Sigmoid colon (tissue), 4 donors: ENCODE measurements at regions not wholly inside any gene's neighbourhood (a gene's known extent, or its start where the extent isn't known, plus 50 kb on each side); places are given as distances from the start of the nearest gene placed in this dataset.

Source experiments
- EP300 ChIP-seq, 4 donors: sonication (generic); formaldehyde crosslinking; IDR thresholded peaks; one replicate each; pipeline ENCODE4 v1.6.1; 2017; ENCODE audit warnings: antibody characterized with exemption in 4 of 4
- POLR2A ChIP-seq, 2 donors: fragments of 450-650 bp; IDR thresholded peaks; one replicate each; pipeline ENCODE4 v1.6.1; 2016; ENCODE audit warnings: antibody characterized with exemption in 2 of 2, mild to moderate bottlenecking in 2 of 2, moderate library complexity in 2 of 2
- POLR2AphosphoS5 ChIP-seq, 4 donors: sonication (generic); formaldehyde crosslinking; IDR thresholded peaks; one replicate each; pipeline ENCODE4 v1.6.1; 2017; ENCODE audit warnings: antibody characterized with exemption in 4 of 4
- TF ChIP-seq, protein P1 (sequence below), 4 experiments: fragments of 450-650 bp in 3 of 4; fragments of 200-600 bp in 1 of 4; IDR thresholded peaks; one replicate each; pipeline ENCODE4 v1.5.1; 2016 to 2019; ENCODE audit warnings: antibody characterized with exemption in 4 of 4, mild to moderate bottlenecking in 3 of 4, moderate library complexity in 2 of 4

DNA sequence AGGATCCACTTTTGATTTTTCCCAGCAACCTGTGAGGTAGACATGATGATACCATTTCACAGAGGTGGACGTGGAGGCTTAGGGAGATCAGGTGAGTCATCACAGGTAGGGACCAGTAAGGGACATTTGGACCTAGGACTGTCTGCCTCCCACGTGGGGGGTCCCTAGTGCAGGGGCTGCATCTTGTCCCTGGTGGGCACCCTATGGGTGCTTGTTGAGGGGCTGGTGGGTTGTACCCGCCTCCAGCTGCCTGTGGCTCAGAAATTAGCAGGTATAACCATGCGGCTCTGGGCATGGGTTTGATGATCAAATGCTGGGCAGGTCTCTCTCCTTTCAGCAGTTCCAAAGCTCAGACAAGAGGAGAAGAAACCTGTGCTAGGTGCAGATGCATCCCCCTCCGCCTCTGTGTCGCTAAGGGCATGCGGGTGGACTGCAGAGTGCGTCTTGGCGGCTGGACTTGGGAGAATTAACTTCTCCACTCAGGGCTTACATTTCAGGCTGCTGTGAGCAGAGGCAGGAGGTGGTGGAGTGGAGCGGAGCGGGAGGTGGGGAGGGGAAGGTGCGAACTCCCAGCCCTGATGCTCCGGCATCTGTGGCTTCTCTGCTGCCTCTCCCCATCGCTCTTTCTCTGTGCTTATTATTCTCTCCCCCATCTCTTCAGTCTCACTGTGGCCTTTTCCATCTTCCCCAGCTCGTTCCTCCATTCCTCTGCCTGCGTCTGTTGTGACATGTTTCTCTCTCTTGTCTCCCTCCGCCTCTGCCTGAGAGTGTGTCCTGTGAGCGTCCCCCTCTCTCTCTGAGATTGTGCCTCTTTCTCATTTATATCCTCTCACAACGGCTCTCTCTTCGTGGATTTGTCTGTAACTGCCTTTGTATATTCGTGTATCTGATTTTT lies 146.8 kb downstream of the PTPRU start:
- TF ChIP-seq, protein P1, sequence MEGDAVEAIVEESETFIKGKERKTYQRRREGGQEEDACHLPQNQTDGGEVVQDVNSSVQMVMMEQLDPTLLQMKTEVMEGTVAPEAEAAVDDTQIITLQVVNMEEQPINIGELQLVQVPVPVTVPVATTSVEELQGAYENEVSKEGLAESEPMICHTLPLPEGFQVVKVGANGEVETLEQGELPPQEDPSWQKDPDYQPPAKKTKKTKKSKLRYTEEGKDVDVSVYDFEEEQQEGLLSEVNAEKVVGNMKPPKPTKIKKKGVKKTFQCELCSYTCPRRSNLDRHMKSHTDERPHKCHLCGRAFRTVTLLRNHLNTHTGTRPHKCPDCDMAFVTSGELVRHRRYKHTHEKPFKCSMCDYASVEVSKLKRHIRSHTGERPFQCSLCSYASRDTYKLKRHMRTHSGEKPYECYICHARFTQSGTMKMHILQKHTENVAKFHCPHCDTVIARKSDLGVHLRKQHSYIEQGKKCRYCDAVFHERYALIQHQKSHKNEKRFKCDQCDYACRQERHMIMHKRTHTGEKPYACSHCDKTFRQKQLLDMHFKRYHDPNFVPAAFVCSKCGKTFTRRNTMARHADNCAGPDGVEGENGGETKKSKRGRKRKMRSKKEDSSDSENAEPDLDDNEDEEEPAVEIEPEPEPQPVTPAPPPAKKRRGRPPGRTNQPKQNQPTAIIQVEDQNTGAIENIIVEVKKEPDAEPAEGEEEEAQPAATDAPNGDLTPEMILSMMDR (IDR thresholded peaks at IDR 0.05), result no peak
- TF ChIP-seq POLR2A (IDR thresholded peaks at IDR 0.05), result no peak
- TF ChIP-seq EP300 (IDR thresholded peaks at IDR 0.05), result no peak
- TF ChIP-seq POLR2AphosphoS5 (IDR thresholded peaks at IDR 0.05), result no peak
